A673 (cell line): ENCODE measurements at regions not wholly inside any gene's neighbourhood (a gene's known extent, or its start where the extent isn't known, plus 50 kb on each side); places are given as distances from the start of the nearest gene placed in this dataset.

Experiments used
- EZH2 ChIP-seq: fragments of 200-600 bp; sonication (generic); IDR thresholded peaks from 2 replicates; pipeline ENCODE4 v1.6.1; 2017; ENCODE audit warnings: borderline replicate concordance, low read depth, mild to moderate bottlenecking, mixed read lengths, antibody characterized with exemption, low read length; ENCODE audit not compliant: poor library complexity, severe bottlenecking
- TF ChIP-seq, protein P1 (sequence below): fragments of 300-800, 200-600 bp; sonication (generic); conservative IDR thresholded peaks from 2 replicates; pipeline ENCODE4 v1.5.1; 2017; ENCODE audit warnings: low read depth, mild to moderate bottlenecking, antibody characterized with exemption, low read length, moderate library complexity, mixed read lengths

DNA sequence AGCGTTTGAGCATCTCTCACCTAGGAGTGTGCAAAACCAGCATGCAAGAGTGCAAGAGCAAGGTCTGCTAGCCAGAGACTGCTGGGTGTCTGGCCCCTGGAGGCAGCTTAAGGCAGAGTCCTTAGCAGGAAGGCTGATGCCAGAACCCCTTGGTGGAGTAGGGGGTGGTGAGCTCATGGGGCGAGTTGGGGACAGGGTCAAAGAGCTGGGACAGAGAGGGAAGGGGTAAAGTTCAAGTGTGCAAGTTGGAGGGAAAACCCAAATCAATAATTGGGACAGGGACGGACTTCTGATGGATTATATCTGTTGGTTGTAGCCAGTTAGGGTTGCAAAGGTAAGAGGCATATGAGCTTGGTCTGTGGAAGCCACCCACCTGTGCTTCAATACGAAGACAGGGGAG, 443.6 kb upstream of the CDH5 start:
- TF ChIP-seq, protein P1, sequence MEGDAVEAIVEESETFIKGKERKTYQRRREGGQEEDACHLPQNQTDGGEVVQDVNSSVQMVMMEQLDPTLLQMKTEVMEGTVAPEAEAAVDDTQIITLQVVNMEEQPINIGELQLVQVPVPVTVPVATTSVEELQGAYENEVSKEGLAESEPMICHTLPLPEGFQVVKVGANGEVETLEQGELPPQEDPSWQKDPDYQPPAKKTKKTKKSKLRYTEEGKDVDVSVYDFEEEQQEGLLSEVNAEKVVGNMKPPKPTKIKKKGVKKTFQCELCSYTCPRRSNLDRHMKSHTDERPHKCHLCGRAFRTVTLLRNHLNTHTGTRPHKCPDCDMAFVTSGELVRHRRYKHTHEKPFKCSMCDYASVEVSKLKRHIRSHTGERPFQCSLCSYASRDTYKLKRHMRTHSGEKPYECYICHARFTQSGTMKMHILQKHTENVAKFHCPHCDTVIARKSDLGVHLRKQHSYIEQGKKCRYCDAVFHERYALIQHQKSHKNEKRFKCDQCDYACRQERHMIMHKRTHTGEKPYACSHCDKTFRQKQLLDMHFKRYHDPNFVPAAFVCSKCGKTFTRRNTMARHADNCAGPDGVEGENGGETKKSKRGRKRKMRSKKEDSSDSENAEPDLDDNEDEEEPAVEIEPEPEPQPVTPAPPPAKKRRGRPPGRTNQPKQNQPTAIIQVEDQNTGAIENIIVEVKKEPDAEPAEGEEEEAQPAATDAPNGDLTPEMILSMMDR, result no peak
- TF ChIP-seq EZH2, result no peak
